IPS DF 6.9 (cell line): ENCODE measurements at regions not wholly inside any gene's neighbourhood (a gene's known extent, or its start where the extent isn't known, plus 50 kb on each side); places are given as distances from the start of the nearest gene placed in this dataset.
"Not testable (repeated sequence)": the region's sequence is repeated elsewhere in the genome, so short reads cannot be mapped to it uniquely, and the experiment has no call there.

Source experiments
- DNase-seq: peaks from one replicate; pipeline ENCODE4 v3.0.0-alpha.2; 2013; ENCODE audit warnings: low read depth, low spot score
- H3K27ac ChIP-seq: one replicate; pipeline ENCODE4 v1.5.1; 2013; ENCODE audit warnings: low read length, control low read depth
- H3K27me3 ChIP-seq: 2 replicates; pipeline ENCODE4 v1.6.1; 2013; ENCODE audit warnings: mild to moderate bottlenecking, low read length; ENCODE audit not compliant: control insufficient read depth, insufficient read depth
- H3K36me3 ChIP-seq: 2 replicates; pipeline ENCODE4 v1.6.1; 2013; ENCODE audit warnings: low read length; ENCODE audit not compliant: control insufficient read depth, insufficient read depth
- H3K4me1 ChIP-seq: 2 replicates; pipeline ENCODE4 v1.6.1; 2013; ENCODE audit warnings: low read length; ENCODE audit not compliant: control insufficient read depth, insufficient read depth
- H3K4me3 ChIP-seq: 2 replicates; pipeline ENCODE4 v1.5.1; 2013; ENCODE audit warnings: mild to moderate bottlenecking, low read length
- H3K9me3 ChIP-seq: 2 replicates; pipeline ENCODE4 v1.6.1; 2013; ENCODE audit warnings: low read length, inconsistent platforms; ENCODE audit not compliant: control insufficient read depth, insufficient read depth
- WGBS: extraction: QIAGEN DNeasy Blood & Tissue Kit; methylation state at CpG from one replicate; pipeline ENCODE4 v1.1.7; 2013; ENCODE audit warnings: mixed read lengths, missing lambda C conversion rate; ENCODE audit not compliant: insufficient read length, insufficient coverage; 5-methylcytosine and 5-hydroxymethylcytosine counted together

- no peaks in the 10 kb centered on the region for H3K9me3 ChIP-seq
- no peaks in the 10 kb centered on the region for H3K4me1 ChIP-seq
- no peaks in the 10 kb centered on the region for H3K36me3 ChIP-seq
- H3K4me3 ChIP-seq: no peak overlapping the region
- no peaks in the 10 kb centered on the region for H3K27me3 ChIP-seq
- DNase-seq: no peak
- no peak overlapping the region for H3K27ac ChIP-seq
- no CpG with 5 or more reads among the region's 2 CpGs for WGBS
Measured at GRCh38 chr9:22170556-22170955, 161.5 kb upstream of the CDKN2B start.

GRCh38 chr9:22170990-22171670 is 162.0 kb upstream of the CDKN2B start:
- Histone ChIP-seq H3K4me3 (no peak overlapping the region), H3K27me3 (no peaks in the 10 kb centered on the region), H3K9me3 (no peaks in the 10 kb centered on the region), H3K36me3 (no peaks in the 10 kb centered on the region), H3K4me1 (no peaks in the 10 kb centered on the region), H3K27ac (no peak overlapping the region)
- DNase-seq: no peak
- WGBS: no CpG with 5 or more reads among the region's 2 CpGs

GRCh38 chr9:22171691-22172090 is 162.6 kb upstream of the CDKN2B start:
- no peak for DNase-seq
- Histone ChIP-seq H3K36me3 (no peaks in the 10 kb centered on the region), H3K4me1 (no peaks in the 10 kb centered on the region), H3K27me3 (no peaks in the 10 kb centered on the region), H3K4me3 (no peak overlapping the region), H3K27ac (no peak overlapping the region), H3K9me3 (no peaks in the 10 kb centered on the region)
- WGBS: no CpG with 5 or more reads among the region's 3 CpGs

- H3K27me3 ChIP-seq: no peaks in the 10 kb centered on the region
- H3K4me3 ChIP-seq: no peak overlapping the region
- no peaks in the 10 kb centered on the region for H3K9me3 ChIP-seq
- no peak overlapping the region for H3K27ac ChIP-seq
- H3K36me3 ChIP-seq: no peaks in the 10 kb centered on the region
- WGBS: no CpG with 5 or more reads among the region's 2 CpGs
- H3K4me1 ChIP-seq: no peaks in the 10 kb centered on the region
- DNase-seq: no peak
Measured at GRCh38 chr9:22173908-22174307, 164.8 kb upstream of the CDKN2B start.

GRCh38 chr9:22175972-22176545 is 167.0 kb upstream of the CDKN2B start:
- no peaks in the 10 kb centered on the region for H3K9me3 ChIP-seq
- H3K36me3 ChIP-seq: no peaks in the 10 kb centered on the region
- no peaks in the 10 kb centered on the region for H3K27me3 ChIP-seq
- DNase-seq: no peak
- no peak overlapping the region for H3K27ac ChIP-seq
- no peaks in the 10 kb centered on the region for H3K4me1 ChIP-seq
- H3K4me3 ChIP-seq: no peak overlapping the region
- no CpG with 5 or more reads among the region's 2 CpGs for WGBS

- H3K27me3 ChIP-seq, H3K9me3 ChIP-seq, H3K4me3 ChIP-seq, H3K4me1 ChIP-seq, H3K27ac ChIP-seq, DNase-seq, H3K36me3 ChIP-seq: not testable (repeated sequence)
- WGBS: no CpG with 5 or more reads among the region's 2 CpGs
Measured at GRCh38 chr9:22181021-22181420, 171.9 kb upstream of the CDKN2B start.

- no peaks in the 10 kb centered on the region for H3K36me3 ChIP-seq
- no CpG with 5 or more reads among the region's 2 CpGs for WGBS
- no peaks in the 10 kb centered on the region for H3K4me1 ChIP-seq
- no peak overlapping the region for H3K27ac ChIP-seq
- DNase-seq: no peak
- no peak overlapping the region for H3K4me3 ChIP-seq
- no peaks in the 10 kb centered on the region for H3K9me3 ChIP-seq
- H3K27me3 ChIP-seq: no peaks in the 10 kb centered on the region
Measured at GRCh38 chr9:22189471-22189870, 180.4 kb upstream of the CDKN2B start.

GRCh38 chr9:22197000-22197399 is 187.9 kb upstream of the CDKN2B start:
- not testable (repeated sequence) for H3K4me3 ChIP-seq, H3K27me3 ChIP-seq, H3K27ac ChIP-seq, H3K4me1 ChIP-seq, DNase-seq, H3K36me3 ChIP-seq, H3K9me3 ChIP-seq
- WGBS: no CpG with 5 or more reads among the region's 2 CpGs

- Histone ChIP-seq H3K36me3 (no peaks in the 10 kb centered on the region), H3K4me3 (no peak overlapping the region), H3K27me3 (no peaks in the 10 kb centered on the region), H3K4me1 (no peaks in the 10 kb centered on the region), H3K27ac (no peak overlapping the region), H3K9me3 (0 out of 2 replicates have a peak, but pooled peaks cover 3% of the 10 kb centered on the region)
- DNase-seq: no peak
Measured at GRCh38 chr9:22198681-22199080, 189.6 kb upstream of the CDKN2B start.

GRCh38 chr9:22201256-22201655 is 192.2 kb upstream of the CDKN2B start:
- H3K36me3 ChIP-seq: no peaks in the 10 kb centered on the region
- H3K4me3 ChIP-seq: no peak overlapping the region
- no peaks in the 10 kb centered on the region for H3K27me3 ChIP-seq
- 0 out of 2 replicates have a peak, but pooled peaks cover 3% of the 10 kb centered on the region for H3K9me3 ChIP-seq
- H3K4me1 ChIP-seq: no peaks in the 10 kb centered on the region
- no CpG with 5 or more reads among the region's 1 CpG for WGBS
- no peak overlapping the region for H3K27ac ChIP-seq
- DNase-seq: no peak
